SU-DHL-6 (cell line): ENCODE measurements at regions not wholly inside any gene's neighbourhood (a gene's known extent, or its start where the extent isn't known, plus 50 kb on each side); places are given as distances from the start of the nearest gene placed in this dataset.

Source experiments
- EZH2phosphoT487 ChIP-seq: fragments of 200-600 bp; sonication (generic), shearing (Covaris generic); conservative IDR thresholded peaks from 2 replicates; pipeline ENCODE4 v1.6.1; 2018; ENCODE audit warnings: mild to moderate bottlenecking, antibody characterized with exemption, low read length, moderate library complexity, mixed read lengths
- TF ChIP-seq, protein P1 (sequence below): fragments of 200-600 bp; sonication (generic); IDR thresholded peaks from one replicate; pipeline ENCODE4 v1.5.1; 2017; ENCODE audit warnings: antibody characterized with exemption, mild to moderate bottlenecking, low read length, moderate library complexity; ENCODE audit not compliant: insufficient read depth, poor library complexity, severe bottlenecking

DNA sequence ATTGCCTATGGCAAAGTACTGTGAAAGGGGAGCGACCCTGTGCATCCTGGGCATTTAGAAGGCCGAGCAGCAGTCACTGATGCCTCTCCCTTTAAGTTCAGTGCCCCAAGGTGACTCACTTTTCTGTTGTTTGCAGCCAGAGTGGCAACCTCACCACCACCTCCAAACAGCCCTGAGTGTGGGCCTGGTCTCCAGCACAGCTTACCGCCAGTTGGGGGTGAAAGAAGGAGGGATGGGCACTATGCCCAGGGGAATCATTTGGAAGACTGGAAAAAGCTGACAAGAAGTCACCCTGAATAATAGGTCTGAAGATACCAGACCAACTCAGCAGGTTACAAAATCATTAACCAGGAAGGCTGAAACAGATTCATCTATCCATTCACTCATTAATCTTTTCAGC lies 571.8 kb downstream of the EPHB1 start:
- TF ChIP-seq, protein P1, sequence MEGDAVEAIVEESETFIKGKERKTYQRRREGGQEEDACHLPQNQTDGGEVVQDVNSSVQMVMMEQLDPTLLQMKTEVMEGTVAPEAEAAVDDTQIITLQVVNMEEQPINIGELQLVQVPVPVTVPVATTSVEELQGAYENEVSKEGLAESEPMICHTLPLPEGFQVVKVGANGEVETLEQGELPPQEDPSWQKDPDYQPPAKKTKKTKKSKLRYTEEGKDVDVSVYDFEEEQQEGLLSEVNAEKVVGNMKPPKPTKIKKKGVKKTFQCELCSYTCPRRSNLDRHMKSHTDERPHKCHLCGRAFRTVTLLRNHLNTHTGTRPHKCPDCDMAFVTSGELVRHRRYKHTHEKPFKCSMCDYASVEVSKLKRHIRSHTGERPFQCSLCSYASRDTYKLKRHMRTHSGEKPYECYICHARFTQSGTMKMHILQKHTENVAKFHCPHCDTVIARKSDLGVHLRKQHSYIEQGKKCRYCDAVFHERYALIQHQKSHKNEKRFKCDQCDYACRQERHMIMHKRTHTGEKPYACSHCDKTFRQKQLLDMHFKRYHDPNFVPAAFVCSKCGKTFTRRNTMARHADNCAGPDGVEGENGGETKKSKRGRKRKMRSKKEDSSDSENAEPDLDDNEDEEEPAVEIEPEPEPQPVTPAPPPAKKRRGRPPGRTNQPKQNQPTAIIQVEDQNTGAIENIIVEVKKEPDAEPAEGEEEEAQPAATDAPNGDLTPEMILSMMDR: no peak
- no peak for TF ChIP-seq EZH2phosphoT487
